HG03575 (cell line): ENCODE measurements at regions not wholly inside any gene's neighbourhood (a gene's known extent, or its start where the extent isn't known, plus 50 kb on each side); places are given as distances from the start of the nearest gene placed in this dataset.
"Not testable (repeated sequence)": the region's sequence is repeated elsewhere in the genome, so short reads cannot be mapped to it uniquely, and the experiment has no call there.

ENCODE experiments used
- ATAC-seq: cut with Tn5 transposase; IDR thresholded peaks from one replicate; pipeline ENCODE4 v1.9.1; 2021; ENCODE audit not compliant: unreplicated experiment, insufficient number of reproducible peaks, low FRiP score; ENCODE audit errors: extremely low read depth

GRCh38 chr3:81995329-81995728 lies 233.9 kb upstream of the GBE1 start:
- no peak for ATAC-seq

DNA sequence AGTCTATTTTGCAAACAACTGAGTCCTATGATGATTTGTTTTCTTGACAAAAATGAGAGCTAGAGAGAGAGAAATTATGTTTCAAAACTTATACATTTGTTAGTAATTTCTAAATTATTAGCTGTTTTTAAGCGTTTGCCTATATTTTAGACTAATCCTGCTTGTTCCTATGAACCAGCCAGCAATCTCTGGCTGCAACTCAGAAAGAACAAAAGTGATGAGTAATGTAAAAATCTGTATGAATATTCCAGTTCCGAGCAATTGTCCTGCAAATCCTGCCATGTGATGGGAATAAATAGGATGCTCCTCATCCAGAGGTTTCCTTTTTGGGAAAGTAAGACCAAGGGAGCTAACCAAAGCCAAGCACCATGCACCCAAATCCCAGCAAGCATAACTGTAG lies 228.3 kb upstream of the GBE1 start:
- no peak for ATAC-seq

DNA sequence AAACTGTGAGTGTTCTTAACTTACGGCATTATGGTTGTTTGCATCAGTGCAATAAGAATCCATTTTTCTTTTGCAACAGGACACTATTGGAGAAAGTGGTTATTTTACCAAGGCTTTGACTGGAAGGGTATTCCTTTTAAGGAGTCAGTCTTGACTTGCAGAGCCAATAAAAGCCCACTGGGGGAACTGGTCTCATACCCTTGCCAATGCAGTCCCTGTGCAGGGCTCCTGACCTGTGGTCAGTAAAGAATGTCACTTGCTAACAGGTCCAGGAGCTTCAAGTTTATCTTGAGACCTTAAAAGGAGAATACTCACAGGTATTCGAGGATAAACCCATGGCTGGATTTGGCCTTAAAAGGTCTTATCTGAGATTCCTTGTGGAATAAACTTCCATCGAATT lies 227.8 kb upstream of the GBE1 start:
- ATAC-seq = no peak

DNA sequence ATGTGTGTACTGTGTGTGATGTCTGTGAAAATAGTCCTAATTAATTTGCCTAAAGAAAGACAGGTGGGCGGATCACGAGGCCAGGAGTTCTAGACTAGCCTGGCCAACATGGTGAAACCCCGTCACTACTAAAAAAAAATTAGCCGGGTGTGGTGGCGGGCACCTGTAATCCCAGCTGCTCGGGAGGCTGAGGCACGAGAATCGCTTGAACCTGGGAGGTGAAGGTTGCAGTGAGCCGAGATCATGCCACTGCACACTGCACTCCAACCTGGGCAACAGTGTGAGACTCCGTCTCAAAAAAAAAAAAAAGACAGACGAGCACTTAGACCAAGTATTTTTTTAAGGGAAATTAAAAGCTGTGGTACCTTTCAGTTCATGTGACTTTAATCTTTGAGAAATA lies 226.0 kb upstream of the GBE1 start:
- ATAC-seq = not testable (repeated sequence)

GRCh38 chr3:81985996-81986723 lies 224.7 kb upstream of the GBE1 start:
- ATAC-seq = no peak

GRCh38 chr3:81983382-81983781 lies 221.9 kb upstream of the GBE1 start:
- ATAC-seq = no peak

GRCh38 chr3:81980596-81981494 lies 219.4 kb upstream of the GBE1 start:
- ATAC-seq = no peak

GRCh38 chr3:81974751-81975150 lies 213.3 kb upstream of the GBE1 start:
- ATAC-seq = no peak

DNA sequence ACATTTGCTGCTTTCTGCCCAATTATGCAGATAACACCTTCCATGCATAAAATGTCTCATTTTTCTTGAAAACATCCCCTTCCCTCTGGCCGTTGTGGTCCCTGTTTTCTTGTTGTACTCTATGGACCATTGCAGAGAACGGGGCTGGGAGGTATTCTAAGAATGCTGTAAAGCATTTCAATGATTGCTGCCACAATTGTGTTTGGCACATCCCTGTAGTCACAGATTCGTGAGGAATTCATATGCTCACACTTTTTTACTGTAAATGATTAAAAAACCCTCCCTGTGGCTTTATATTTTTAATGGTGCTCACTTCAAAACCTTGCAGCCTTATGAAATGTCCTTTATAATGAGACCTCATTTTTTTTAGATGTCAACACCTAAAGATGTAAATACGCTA lies 207.2 kb upstream of the GBE1 start:
- ATAC-seq = no peak

DNA sequence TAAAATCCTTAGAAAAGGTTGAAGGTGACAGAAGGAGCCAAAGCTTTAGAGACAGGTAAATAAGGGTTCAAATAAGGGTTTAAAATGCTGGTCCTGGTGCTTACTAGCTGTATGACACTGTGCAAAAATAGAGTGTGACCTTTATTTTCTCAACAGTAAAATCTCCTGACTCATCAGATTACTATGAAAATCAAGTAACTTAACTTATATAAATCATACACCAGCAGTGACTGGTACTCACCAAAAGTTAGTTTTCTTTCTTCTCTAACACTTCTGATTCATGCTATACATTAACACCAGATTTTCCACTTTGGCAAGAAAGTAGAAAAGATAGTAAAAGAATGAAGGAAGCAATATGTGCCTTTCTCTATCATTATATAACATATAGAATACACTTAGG lies 205.9 kb upstream of the GBE1 start:
- no peak for ATAC-seq

DNA sequence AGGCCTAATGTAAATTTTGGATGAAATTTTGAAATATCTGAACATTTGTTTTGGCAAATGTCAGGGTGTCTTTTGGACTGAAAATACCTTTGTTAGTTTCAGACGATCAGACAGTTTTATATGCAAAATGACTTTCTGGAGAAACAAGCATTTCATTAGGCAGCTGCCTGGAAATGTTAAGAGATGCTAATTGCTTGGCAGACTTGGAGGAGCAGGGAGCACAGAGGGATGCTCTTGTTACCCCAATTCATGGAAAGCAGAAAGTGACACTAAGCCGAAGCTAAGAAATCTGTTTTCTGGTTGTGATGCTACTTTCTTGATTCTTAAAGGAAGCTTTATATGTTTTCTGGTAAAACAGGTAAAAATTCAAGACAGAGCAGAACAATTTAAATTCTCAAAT lies 204.3 kb upstream of the GBE1 start:
- ATAC-seq = no peak

GRCh38 chr3:81962396-81962795 lies 201.0 kb upstream of the GBE1 start:
- ATAC-seq = no peak

GRCh38 chr3:81958972-81959640 lies 197.7 kb upstream of the GBE1 start:
- no peak for ATAC-seq

DNA sequence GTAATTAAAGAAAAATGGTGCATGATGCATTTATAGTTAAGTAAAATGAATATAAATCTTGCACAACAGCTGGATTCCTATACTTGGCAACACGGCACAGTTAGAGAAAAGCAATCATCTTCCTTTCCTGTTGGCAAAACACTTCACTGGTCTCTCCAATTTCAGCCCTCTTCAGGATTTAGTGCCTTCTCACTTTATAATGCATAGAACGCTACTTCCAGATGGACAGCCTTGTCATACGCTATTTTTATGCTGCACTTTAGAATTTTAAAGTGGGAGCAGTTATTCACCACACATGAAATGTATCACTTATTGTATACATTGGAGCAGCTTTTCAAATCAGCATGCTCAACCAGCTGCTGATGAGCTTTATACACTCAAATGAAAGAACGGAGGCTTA lies 194.4 kb upstream of the GBE1 start:
- ATAC-seq = no peak

- no peak for ATAC-seq
These were observed 191.7 kb upstream of the GBE1 start for GRCh38 chr3:81953111-81953510.

DNA sequence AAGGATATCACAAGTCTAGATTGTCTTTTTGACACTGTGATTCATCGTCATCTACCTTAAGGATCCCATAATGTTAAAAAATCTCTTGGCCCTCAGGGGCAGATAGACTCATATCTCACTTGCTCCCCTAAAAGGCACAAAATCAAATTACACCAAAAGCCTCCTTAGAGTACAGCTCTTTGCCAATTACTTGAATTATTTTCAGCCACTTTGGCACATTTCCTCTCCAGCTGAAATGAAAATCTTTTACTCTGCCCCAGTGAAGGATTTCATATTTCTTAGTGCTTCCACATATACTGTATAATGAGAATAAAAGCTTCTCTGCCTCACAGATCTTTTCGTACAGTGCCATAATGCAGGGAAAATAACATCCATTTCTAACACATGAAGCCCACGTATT lies 190.7 kb upstream of the GBE1 start:
- no peak for ATAC-seq

DNA sequence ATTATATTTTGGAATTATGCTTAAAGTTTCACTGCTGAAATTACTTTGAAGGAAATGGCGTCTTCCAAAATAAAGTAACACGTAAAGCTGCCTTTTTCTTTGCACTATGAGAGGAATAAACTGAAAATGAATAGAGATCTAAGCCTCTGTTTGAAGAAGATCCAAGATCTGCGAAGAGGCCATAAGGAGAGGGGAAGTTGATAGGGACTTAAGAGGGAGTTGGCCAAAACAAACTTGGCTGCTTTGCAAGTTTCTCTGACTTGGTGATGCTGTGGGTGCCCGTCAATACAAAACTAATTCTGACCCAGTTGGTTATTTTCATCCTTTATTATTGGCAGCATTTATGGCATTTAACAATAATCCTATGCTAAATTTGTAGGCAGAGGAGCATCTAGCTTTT lies 190.2 kb upstream of the GBE1 start:
- no peak for ATAC-seq

DNA sequence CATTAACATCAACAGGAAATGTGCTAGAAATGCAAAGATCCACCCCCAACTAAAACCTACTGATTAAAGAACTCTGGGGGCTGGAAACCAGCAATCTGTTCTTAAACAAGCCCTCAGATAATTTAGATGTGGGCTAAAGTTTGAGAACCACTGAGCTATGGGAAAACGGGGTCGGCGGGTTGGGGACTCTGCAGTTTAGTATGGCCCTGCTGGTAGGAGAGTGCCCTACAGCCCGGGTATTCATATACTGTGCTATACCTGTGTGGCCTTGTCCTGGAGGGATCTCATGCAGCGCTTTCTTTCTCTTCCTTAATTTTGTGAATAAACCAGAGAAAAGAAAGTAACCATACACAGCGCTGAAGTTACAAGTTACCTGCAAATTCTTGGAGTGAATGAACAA lies 189.7 kb upstream of the GBE1 start:
- ATAC-seq = no peak

DNA sequence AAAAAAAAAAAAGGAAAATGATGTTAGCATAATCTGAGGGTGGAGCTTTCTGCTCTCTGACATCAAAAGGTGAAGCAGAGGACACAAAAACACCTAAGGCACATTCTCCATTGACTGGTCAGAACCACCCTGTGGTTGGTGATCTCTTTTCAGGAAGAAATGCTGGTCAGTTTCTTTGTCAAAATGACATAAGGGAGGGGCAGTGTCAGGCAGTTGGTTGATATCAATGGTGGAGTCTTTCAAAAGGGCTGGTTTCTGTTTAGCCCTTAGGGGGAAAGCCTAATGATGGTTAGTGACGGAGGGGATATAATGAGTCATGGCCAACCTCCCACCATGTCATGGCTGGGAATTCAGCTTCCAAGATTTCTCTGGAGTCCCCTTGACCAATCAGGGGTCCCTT lies 185.9 kb upstream of the GBE1 start:
- no peak for ATAC-seq

DNA sequence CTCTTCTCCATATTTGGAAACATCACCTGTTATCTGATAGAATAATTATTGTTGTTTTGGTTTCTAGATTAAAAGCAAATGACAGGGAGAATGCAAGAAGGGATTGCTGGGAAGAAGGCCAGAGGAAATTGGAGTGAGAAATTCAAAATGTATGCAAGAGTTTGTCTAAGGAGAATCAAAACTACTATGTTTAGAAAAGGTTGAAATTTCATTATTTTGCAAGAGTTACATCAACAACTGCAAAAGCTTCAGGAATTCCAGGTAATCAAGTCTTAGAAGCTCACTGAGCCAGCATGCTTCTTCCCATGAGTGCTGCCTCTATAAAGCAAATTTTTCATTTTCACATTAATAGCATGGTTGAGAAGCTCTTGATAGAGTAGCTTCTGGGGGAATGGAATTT lies 177.2 kb upstream of the GBE1 start:
- ATAC-seq = no peak
